Activated CD8-positive, alpha-beta T cell treated with anti-CD3 and anti-CD28 coated beads for 36 hours (primary cell): ENCODE measurements at regions not wholly inside any gene's neighbourhood (a gene's known extent, or its start where the extent isn't known, plus 50 kb on each side); places are given as distances from the start of the nearest gene placed in this dataset.

ENCODE experiments used
- ATAC-seq: fragments of 200-7000 bp; cut with Tn5 transposase; one replicate; pipeline ENCODE4 v1.10.0; 2021; ENCODE audit warnings: mild to moderate bottlenecking, moderate library complexity
- CTCF ChIA-PET: fragments of 350-600 bp; sonication (Branson Sonifier 250); formaldehyde crosslinking; loops from one replicate; lab custom pipeline; 2021; ENCODE audit warnings: antibody characterized with exemption; lab: Charles Lee
- POLR2A ChIA-PET: fragments of 350-600 bp; sonication (Branson Sonifier 250); formaldehyde crosslinking; loops from one replicate; lab custom pipeline; 2021; ENCODE audit warnings: antibody characterized with exemption; lab: Charles Lee
- DNase-seq: peaks from one replicate; pipeline ENCODE4 v3.0.0-alpha.2; 2020
- H3K27ac Mint-ChIP-seq: one replicate; pipeline ENCODE4 v1.8.0; 2021; ENCODE audit warnings: mild to moderate bottlenecking, mixed read lengths
- H3K27me3 Mint-ChIP-seq: one replicate; pipeline ENCODE4 v1.8.0; 2021; ENCODE audit warnings: mixed read lengths
- H3K36me3 Mint-ChIP-seq: one replicate; pipeline ENCODE4 v1.8.0; 2021; ENCODE audit warnings: low read depth, mixed read lengths
- H3K4me1 Mint-ChIP-seq: one replicate; pipeline ENCODE4 v1.8.0; 2021; ENCODE audit warnings: low read depth, mixed read lengths
- H3K4me3 Mint-ChIP-seq: one replicate; pipeline ENCODE4 v1.8.0; 2021; ENCODE audit warnings: mild to moderate bottlenecking, moderate library complexity, mixed read lengths
- H3K9me3 Mint-ChIP-seq: one replicate; pipeline ENCODE4 v1.8.0; 2021; ENCODE audit warnings: mixed read lengths
- intact Hi-C: fragments of 100-400 bp; cut with micrococcal nuclease; formaldehyde crosslinking; loops from one replicate; pipeline ENCODE4 v1.10.0; 2022
- TF ChIP-seq, protein P1 (sequence below): fragments of 200-600 bp; IDR thresholded peaks from one replicate; pipeline ENCODE4 v1.8.0; 2022; ENCODE audit warnings: antibody characterized with exemption, mild to moderate bottlenecking

GRCh38 chr1:185646202-185646683, 87.9 kb upstream of the HMCN1 start:
- Mint-ChIP-seq H3K36me3 (no peaks in the 10 kb centered on the region), H3K27me3 (no peaks in the 10 kb centered on the region), H3K9me3 (peaks cover 13% of the 10 kb centered on the region), H3K4me3 (no peak overlapping the region), H3K27ac (no peak overlapping the region), H3K4me1 (peaks cover 33% of the 10 kb centered on the region)
- DNase-seq (no peak), ATAC-seq (peak; percentile 43)
- intact Hi-C loops: no loop called here
- ChIA-PET CTCF (interaction anchor here (0.7 to 2.1 kb wide), 5 partner anchors 11 to 117 kb away, joined by 3 to 4 read pairs (median 4); no protein-coding TSS in a partner anchor), POLR2A (interaction anchor here (0.7 to 1.2 kb wide), 3 partner anchors 13 to 372 kb away, joined by 3 to 5 read pairs (median 3); partner anchors contain the start of gene IVNS1ABP)
- TF ChIP-seq, protein P1, sequence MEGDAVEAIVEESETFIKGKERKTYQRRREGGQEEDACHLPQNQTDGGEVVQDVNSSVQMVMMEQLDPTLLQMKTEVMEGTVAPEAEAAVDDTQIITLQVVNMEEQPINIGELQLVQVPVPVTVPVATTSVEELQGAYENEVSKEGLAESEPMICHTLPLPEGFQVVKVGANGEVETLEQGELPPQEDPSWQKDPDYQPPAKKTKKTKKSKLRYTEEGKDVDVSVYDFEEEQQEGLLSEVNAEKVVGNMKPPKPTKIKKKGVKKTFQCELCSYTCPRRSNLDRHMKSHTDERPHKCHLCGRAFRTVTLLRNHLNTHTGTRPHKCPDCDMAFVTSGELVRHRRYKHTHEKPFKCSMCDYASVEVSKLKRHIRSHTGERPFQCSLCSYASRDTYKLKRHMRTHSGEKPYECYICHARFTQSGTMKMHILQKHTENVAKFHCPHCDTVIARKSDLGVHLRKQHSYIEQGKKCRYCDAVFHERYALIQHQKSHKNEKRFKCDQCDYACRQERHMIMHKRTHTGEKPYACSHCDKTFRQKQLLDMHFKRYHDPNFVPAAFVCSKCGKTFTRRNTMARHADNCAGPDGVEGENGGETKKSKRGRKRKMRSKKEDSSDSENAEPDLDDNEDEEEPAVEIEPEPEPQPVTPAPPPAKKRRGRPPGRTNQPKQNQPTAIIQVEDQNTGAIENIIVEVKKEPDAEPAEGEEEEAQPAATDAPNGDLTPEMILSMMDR: no peak

- H3K27ac Mint-ChIP-seq: no peak overlapping the region
- POLR2A ChIA-PET: interaction anchor here (0.7 to 1.2 kb wide), 2 partner anchors 14 to 372 kb away, joined by 3 to 5 read pairs; no protein-coding TSS in a partner anchor
- H3K4me3 Mint-ChIP-seq: no peak overlapping the region
- intact Hi-C loops: no loop called here
- peaks cover 33% of the 10 kb centered on the region for H3K4me1 Mint-ChIP-seq
- H3K9me3 Mint-ChIP-seq: peaks cover 13% of the 10 kb centered on the region
- ATAC-seq: no peak
- TF ChIP-seq, protein P1: no peak
- no peaks in the 10 kb centered on the region for H3K36me3 Mint-ChIP-seq
- CTCF ChIA-PET: interaction anchor here (1.0 to 2.1 kb wide), 3 partner anchors 10 to 35 kb away, joined by 3 to 4 read pairs (median 4); no protein-coding TSS in a partner anchor
- no peak for DNase-seq
- H3K27me3 Mint-ChIP-seq: no peaks in the 10 kb centered on the region
Measured at GRCh38 chr1:185645686-185646085, 88.5 kb upstream of the HMCN1 start.

GRCh38 chr1:185645162-185645640, 89.0 kb upstream of the HMCN1 start:
- peaks cover 13% of the 10 kb centered on the region for H3K9me3 Mint-ChIP-seq
- ATAC-seq (no peak), DNase-seq (no peak)
- H3K4me1 Mint-ChIP-seq: peaks cover 33% of the 10 kb centered on the region
- no peaks in the 10 kb centered on the region for H3K36me3 Mint-ChIP-seq
- peak overlapping the region; percentile 13 for H3K27ac Mint-ChIP-seq
- intact Hi-C loops: no loop called here
- no peak overlapping the region for H3K4me3 Mint-ChIP-seq
- CTCF ChIA-PET: interaction anchor here (1.0 to 2.1 kb wide), 3 partner anchors 10 to 36 kb away, joined by 3 to 4 read pairs (median 4); no protein-coding TSS in a partner anchor
- H3K27me3 Mint-ChIP-seq: no peaks in the 10 kb centered on the region
- TF ChIP-seq, protein P1: no peak
- POLR2A ChIA-PET: interaction anchor here (0.7 kb wide), 2 partner anchors 19 to 371 kb away, joined by 3 read pairs; no protein-coding TSS in a partner anchor

DNA sequence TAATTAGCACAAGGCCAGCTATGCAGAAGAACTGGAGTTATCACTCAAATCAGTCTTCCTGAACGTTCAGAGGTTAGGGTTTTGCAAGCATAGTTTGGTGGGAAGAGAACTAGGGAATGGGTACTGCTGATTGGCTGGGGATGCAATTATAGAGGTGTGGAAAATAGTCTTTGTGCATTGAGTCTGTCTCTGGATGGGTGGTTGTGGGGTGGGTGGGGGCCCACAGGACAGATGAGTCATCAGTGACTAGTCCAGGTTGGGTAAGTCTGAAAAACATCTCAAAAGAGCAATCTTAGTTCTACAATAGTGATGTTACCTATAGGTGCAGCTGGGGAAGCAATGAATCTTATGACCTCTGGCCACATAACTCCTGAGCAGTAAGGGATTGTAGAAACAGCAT, 89.7 kb upstream of the HMCN1 start:
- peaks cover 11% of the 10 kb centered on the region for H3K9me3 Mint-ChIP-seq
- H3K4me1 Mint-ChIP-seq: peaks cover 33% of the 10 kb centered on the region
- H3K36me3 Mint-ChIP-seq: no peaks in the 10 kb centered on the region
- ChIA-PET CTCF (no interaction called here), POLR2A (interaction anchor here (0.6 to 0.7 kb wide), 2 partner anchors 19 to 327 kb away, joined by 3 read pairs; no protein-coding TSS in a partner anchor)
- DNase-seq: peak; percentile 65
- H3K4me3 Mint-ChIP-seq: no peak overlapping the region
- no peak overlapping the region for H3K27ac Mint-ChIP-seq
- intact Hi-C loops: no loop called here
- TF ChIP-seq, protein P1: no peak
- H3K27me3 Mint-ChIP-seq: no peaks in the 10 kb centered on the region
- ATAC-seq: peak; percentile 79

- ChIA-PET CTCF (interaction anchor here (1.0 to 2.2 kb wide), 6 partner anchors 9 to 72 kb away, joined by 3 to 5 read pairs (median 4); no protein-coding TSS in a partner anchor), POLR2A (interaction anchor here (1.0 to 1.5 kb wide), 2 partner anchors 44 to 319 kb away, joined by 4 to 8 read pairs; no protein-coding TSS in a partner anchor)
- H3K4me1 Mint-ChIP-seq: peaks cover 13% of the 10 kb centered on the region
- peaks cover 11% of the 10 kb centered on the region for H3K9me3 Mint-ChIP-seq
- H3K36me3 Mint-ChIP-seq: peaks cover 5% of the 10 kb centered on the region
- H3K27me3 Mint-ChIP-seq: no peaks in the 10 kb centered on the region
- intact Hi-C loops: loop anchor here (2.0 kb wide), 1 partner anchor 76 kb away; no protein-coding TSS in a partner anchor
- TF ChIP-seq, protein P1: no peak
- ATAC-seq: peak; percentile 98
- H3K27ac Mint-ChIP-seq: peak overlapping the region; percentile 83
- H3K4me3 Mint-ChIP-seq: no peak overlapping the region
- DNase-seq: peak; percentile 71
Measured at GRCh38 chr1:185636848-185637247, 97.3 kb upstream of the HMCN1 start.
